ENCODE measurements at regions not wholly inside any gene's neighbourhood (a gene's known extent, or its start where the extent isn't known, plus 50 kb on each side); places are given as distances from the start of the nearest gene placed in this dataset.

GRCh38 chr22:47736186-47737034 lies 974.0 kb downstream of the TBC1D22A start:
- Histone ChIP-seq H3K36me3 (no peaks in the 10 kb centered on the region), H3K4me1 (no peaks in the 10 kb centered on the region), H3K27ac (no peak overlapping the region), H3K4me3 (no peak overlapping the region), H3K9me3 (peaks cover 0 to 5% of the 10 kb centered on the region in 2 donors), H3K27me3 (peaks cover 0 to 27% of the 10 kb centered on the region in 2 donors)
- no peak for ATAC-seq
- no peak for DNase-seq
- intact Hi-C loops (cut with DNase I), result no loop called here
- TF ChIP-seq CTCF (IDR thresholded peaks at IDR 0.05), result no peak

GRCh38 chr22:47734511-47734910 lies 972.1 kb downstream of the TBC1D22A start:
- H3K36me3 ChIP-seq, result no peaks in the 10 kb centered on the region
- H3K4me1 ChIP-seq, result no peaks in the 10 kb centered on the region
- no peak overlapping the region for H3K4me3 ChIP-seq
- peaks cover 0 to 10% of the 10 kb centered on the region in 2 donors for H3K27me3 ChIP-seq
- H3K27ac ChIP-seq, result no peak overlapping the region
- TF ChIP-seq CTCF (IDR thresholded peaks at IDR 0.05), result no peak
- DNase-seq (no peak), ATAC-seq (no peak)
- peaks cover 0 to 20% of the 10 kb centered on the region in 2 donors for H3K9me3 ChIP-seq
- intact Hi-C loops (cut with DNase I), result no loop called here

- no peak overlapping the region for H3K27ac ChIP-seq
Measured at GRCh38 chr22:47727641-47728040, 965.2 kb downstream of the TBC1D22A start.

GRCh38 chr22:47724751-47725150 lies 962.3 kb downstream of the TBC1D22A start:
- H3K36me3 ChIP-seq, result no peaks in the 10 kb centered on the region
- H3K4me1 ChIP-seq, result no peaks in the 10 kb centered on the region
- ATAC-seq (no peak), DNase-seq (no peak)
- no peak overlapping the region for H3K27ac ChIP-seq
- H3K9me3 ChIP-seq, result no peaks in the 10 kb centered on the region
- H3K4me3 ChIP-seq, result no peak overlapping the region
- intact Hi-C loops (cut with DNase I), result no loop called here
- TF ChIP-seq CTCF (IDR thresholded peaks at IDR 0.05), result no peak
- H3K27me3 ChIP-seq, result peaks cover 0 to 31% of the 10 kb centered on the region in 2 donors

More at GRCh38 chr22:47727641-47728040, 965.2 kb downstream of the TBC1D22A start:
- DNase-seq, result no peak
- TF ChIP-seq CTCF (IDR thresholded peaks at IDR 0.05), result no peak
- Histone ChIP-seq H3K4me1 (no peaks in the 10 kb centered on the region), H3K9me3 (peaks cover 0 to 20% of the 10 kb centered on the region in 2 donors), H3K36me3 (no peaks in the 10 kb centered on the region), H3K27me3 (peaks cover 0 to 18% of the 10 kb centered on the region in 2 donors), H3K4me3 (no peak overlapping the region)
- intact Hi-C loops (cut with DNase I), result no loop called here
- no peak for ATAC-seq

- Histone ChIP-seq H3K4me1 (no peaks in the 10 kb centered on the region), H3K36me3 (no peaks in the 10 kb centered on the region), H3K27ac (no peak overlapping the region), H3K27me3 (peaks cover 0 to 31% of the 10 kb centered on the region in 2 donors), H3K9me3 (no peaks in the 10 kb centered on the region), H3K4me3 (no peak overlapping the region)
- no peak for TF ChIP-seq CTCF (IDR thresholded peaks at IDR 0.05)
- intact Hi-C loops (cut with DNase I), result no loop called here
- no peak for DNase-seq
- no peak for ATAC-seq
Measured at GRCh38 chr22:47724030-47724429, 961.6 kb downstream of the TBC1D22A start.

Measured in left lung (tissue), 4 donors.